Prostate gland (tissue), 2 donors: ENCODE measurements at regions not wholly inside any gene's neighbourhood (a gene's known extent, or its start where the extent isn't known, plus 50 kb on each side); places are given as distances from the start of the nearest gene placed in this dataset.

ENCODE experiments used
- DNase-seq: peaks from one replicate; pipeline ENCODE4 v3.0.0-alpha.2; 2019; ENCODE audit warnings: low spot score
- H3K27ac ChIP-seq, 2 donors: fragments of 200-600 bp; sonication (generic); 2 replicates each; pipeline ENCODE4 v1.5.1; 2017 to 2019
- H3K27me3 ChIP-seq: fragments of 200-600 bp; sonication (generic); replicated peaks from 2 replicates; pipeline ENCODE4 v1.5.1; 2019; ENCODE audit not compliant: insufficient read depth
- H3K36me3 ChIP-seq, 2 donors: fragments of 200-600 bp; sonication (generic); 1 replicate in 1 of 2; 2 replicates in 1 of 2; pipeline versions ENCODE4 v1.5.1 to v1.8.1; 2017 to 2019
- H3K4me1 ChIP-seq: fragments of 200-600 bp; sonication (generic); replicated peaks from 2 replicates; pipeline ENCODE4 v1.5.1; 2019
- H3K4me3 ChIP-seq, 2 donors: fragments of 200-600 bp; sonication (generic); 2 replicates each; pipeline ENCODE4 v1.5.1; 2017 to 2019
- H3K9me3 ChIP-seq: fragments of 200-600 bp; sonication (generic); 2 replicates; pipeline ENCODE4 v1.5.1; 2017
- CTCF ChIP-seq, 4 experiments: fragments of 200-600 bp in 2 of 4; fragments of 450-650 bp in 2 of 4; sonication (generic) in 2 of 4; IDR thresholded peaks; 1 replicate in 3 of 4; 2 replicates in 1 of 4; pipeline ENCODE4 v1.5.1; 2016 to 2019; ENCODE audit warnings: antibody characterized with exemption in 4 of 4, mild to moderate bottlenecking in 2 of 4, moderate library complexity in 2 of 4
- POLR2A ChIP-seq: fragments of 450-650 bp; IDR thresholded peaks from one replicate; pipeline ENCODE4 v1.6.1; 2016; ENCODE audit warnings: antibody characterized with exemption, mild to moderate bottlenecking
- POLR2AphosphoS5 ChIP-seq: sonication (generic); formaldehyde crosslinking; IDR thresholded peaks from one replicate; pipeline ENCODE4 v1.6.1; 2017; ENCODE audit warnings: antibody characterized with exemption
- WGBS: methylation state at CpG from one replicate; pipeline ENCODE4 v1.1.5; 2018; 5-methylcytosine and 5-hydroxymethylcytosine counted together
- intact Hi-C: fragments of 100-400 bp; cut with DNase I; formaldehyde crosslinking; loops from one replicate; pipeline ENCODE4 v1.14.2; 2022
- small RNA-seq, 2 donors: library from RNA; depleted of rRNA; stranded (forward); fragments of <200 nt; gene quantifications; one replicate each; pipeline ENCODE3, GENCODE V24; 2016

- intact Hi-C loops = no loop called here
- Histone ChIP-seq H3K4me3 (no peak overlapping the region), H3K9me3 (no peaks in the 10 kb centered on the region), H3K4me1 (no peaks in the 10 kb centered on the region), H3K27me3 (no peaks in the 10 kb centered on the region), H3K36me3 (no peaks in the 10 kb centered on the region), H3K27ac (no peak overlapping the region)
- no peak for TF ChIP-seq CTCF (IDR thresholded peaks at IDR 0.05)
- TF ChIP-seq POLR2A = no peak
- no peak for TF ChIP-seq POLR2AphosphoS5
- DNase-seq = no peak
Observed at GRCh38 chr11:87392665-87393064, 354.9 kb downstream of the TMEM135 start.

- intact Hi-C loops = no loop called here
- no peak for TF ChIP-seq CTCF (IDR thresholded peaks at IDR 0.05)
- TF ChIP-seq POLR2AphosphoS5 = no peak
- TF ChIP-seq POLR2A = no peak
- no peak for DNase-seq
Observed at GRCh38 chr11:87391496-87391895, 353.8 kb downstream of the TMEM135 start.

GRCh38 chr11:87384078-87384729 is 346.5 kb downstream of the TMEM135 start:
- Histone ChIP-seq H3K9me3 (no peaks in the 10 kb centered on the region), H3K4me1 (no peaks in the 10 kb centered on the region), H3K4me3 (no peak overlapping the region), H3K27ac (no peak overlapping the region), H3K36me3 (no peaks in the 10 kb centered on the region), H3K27me3 (no peaks in the 10 kb centered on the region)
- no peak for DNase-seq
- WGBS = 74% methylated on average over 4 of the region's 4 CpGs
- intact Hi-C loops = no loop called here
- no peak for TF ChIP-seq POLR2AphosphoS5
- no peak for TF ChIP-seq POLR2A
- TF ChIP-seq CTCF (IDR thresholded peaks at IDR 0.05) = no peak

More at GRCh38 chr11:87391496-87391895, 353.8 kb downstream of the TMEM135 start:
- no peaks in the 10 kb centered on the region for H3K4me1 ChIP-seq
- no peaks in the 10 kb centered on the region for H3K9me3 ChIP-seq
- H3K27me3 ChIP-seq = no peaks in the 10 kb centered on the region
- H3K36me3 ChIP-seq = no peaks in the 10 kb centered on the region
- 48% methylated on average over 3 of the region's 3 CpGs for WGBS
- no peak overlapping the region for H3K27ac ChIP-seq
- H3K4me3 ChIP-seq = no peak overlapping the region

GRCh38 chr11:87374038-87374807 is 336.5 kb downstream of the TMEM135 start:
- intact Hi-C loops = no loop called here
- Histone ChIP-seq H3K4me3 (no peak overlapping the region), H3K27ac (no peak overlapping the region), H3K36me3 (no peaks in the 10 kb centered on the region), H3K27me3 (no peaks in the 10 kb centered on the region), H3K4me1 (no peaks in the 10 kb centered on the region), H3K9me3 (no peaks in the 10 kb centered on the region)
- TF ChIP-seq CTCF (IDR thresholded peaks at IDR 0.05) = no peak
- DNase-seq = no peak
- WGBS = 47% methylated on average over 4 of the region's 4 CpGs

Small RNAs in the stretch of these regions (small RNA-seq; reads per million reads assigned to genes)
- gene AP000676.1 = 0 reads per million in 2 donors
- gene RF00026 = 0 reads per million in 2 donors
- gene RNU6-1135P = 0 reads per million in 2 donors
